Neutrophil (primary cell): ENCODE measurements at regions not wholly inside any gene's neighbourhood (a gene's known extent, or its start where the extent isn't known, plus 50 kb on each side); places are given as distances from the start of the nearest gene placed in this dataset.

Experiments used
- H3K27ac ChIP-seq: fragments of 200-600 bp; sonication (generic); 2 replicates; pipeline ENCODE4 v1.5.1; 2016; ENCODE audit warnings: mild to moderate bottlenecking, moderate library complexity
- H3K27me3 ChIP-seq: fragments of 200-600 bp; sonication (generic); 2 replicates; pipeline ENCODE4 v1.6.0; 2016; ENCODE audit warnings: mild to moderate bottlenecking
- H3K36me3 ChIP-seq: fragments of 200-600 bp; sonication (generic); 2 replicates; pipeline ENCODE4 v1.5.1; 2017
- H3K4me1 ChIP-seq, 2 experiments: fragments of 200-600 bp in 1 of 2; sonication (generic) in 1 of 2; 1 replicate in 1 of 2; 2 replicates in 1 of 2; pipeline versions ENCODE4 v1.5.1 to v1.6.1; 2013 to 2016; ENCODE audit warnings: low read depth in 1 of 2, low read length in 1 of 2, mild to moderate bottlenecking in 1 of 2, moderate library complexity in 1 of 2; ENCODE audit not compliant: control insufficient read depth in 1 of 2, insufficient read depth in 1 of 2
- H3K4me3 ChIP-seq, 2 experiments: fragments of 200-600 bp in 1 of 2; sonication (generic) in 1 of 2; 1 replicate in 1 of 2; 2 replicates in 1 of 2; pipeline ENCODE4 v1.5.1; 2013 to 2016; ENCODE audit warnings: low read depth in 1 of 2, low read length in 1 of 2, mild to moderate bottlenecking in 1 of 2, moderate library complexity in 1 of 2
- H3K9me3 ChIP-seq: fragments of 200-600 bp; sonication (generic); 2 replicates; pipeline ENCODE4 v1.5.1; 2016
- TF ChIP-seq, protein P1 (sequence below): fragments of 200-600 bp; sonication (generic); IDR thresholded peaks from 2 replicates; pipeline ENCODE4 v1.5.1; 2016; ENCODE audit warnings: antibody characterized with exemption

DNA sequence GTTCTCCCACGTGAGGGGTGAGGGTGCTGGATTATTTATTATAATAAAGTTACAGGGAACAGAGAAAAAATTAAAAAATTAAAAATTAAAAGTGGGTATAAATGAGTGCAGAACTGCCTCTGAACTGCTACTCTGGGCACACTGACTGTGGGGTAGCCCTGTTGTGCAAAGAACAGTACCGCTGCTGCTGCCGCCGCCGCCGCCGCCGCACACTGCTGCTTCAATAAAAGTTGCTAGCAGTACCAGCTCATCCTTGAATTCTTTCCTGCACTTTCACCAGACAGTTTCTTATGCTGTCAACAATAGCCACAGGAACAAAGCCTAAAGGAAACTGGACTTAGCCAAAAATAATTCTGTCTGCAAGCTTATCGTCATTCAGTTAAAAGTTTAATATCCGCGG lies 72.1 kb downstream of the GCC1 start:
- peaks cover 80% of the 10 kb centered on the region for H3K27me3 ChIP-seq
- no peaks in the 10 kb centered on the region for H3K4me1 ChIP-seq
- TF ChIP-seq, protein P1, sequence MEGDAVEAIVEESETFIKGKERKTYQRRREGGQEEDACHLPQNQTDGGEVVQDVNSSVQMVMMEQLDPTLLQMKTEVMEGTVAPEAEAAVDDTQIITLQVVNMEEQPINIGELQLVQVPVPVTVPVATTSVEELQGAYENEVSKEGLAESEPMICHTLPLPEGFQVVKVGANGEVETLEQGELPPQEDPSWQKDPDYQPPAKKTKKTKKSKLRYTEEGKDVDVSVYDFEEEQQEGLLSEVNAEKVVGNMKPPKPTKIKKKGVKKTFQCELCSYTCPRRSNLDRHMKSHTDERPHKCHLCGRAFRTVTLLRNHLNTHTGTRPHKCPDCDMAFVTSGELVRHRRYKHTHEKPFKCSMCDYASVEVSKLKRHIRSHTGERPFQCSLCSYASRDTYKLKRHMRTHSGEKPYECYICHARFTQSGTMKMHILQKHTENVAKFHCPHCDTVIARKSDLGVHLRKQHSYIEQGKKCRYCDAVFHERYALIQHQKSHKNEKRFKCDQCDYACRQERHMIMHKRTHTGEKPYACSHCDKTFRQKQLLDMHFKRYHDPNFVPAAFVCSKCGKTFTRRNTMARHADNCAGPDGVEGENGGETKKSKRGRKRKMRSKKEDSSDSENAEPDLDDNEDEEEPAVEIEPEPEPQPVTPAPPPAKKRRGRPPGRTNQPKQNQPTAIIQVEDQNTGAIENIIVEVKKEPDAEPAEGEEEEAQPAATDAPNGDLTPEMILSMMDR: no peak
- no peak overlapping the region for H3K4me3 ChIP-seq
- H3K36me3 ChIP-seq: no peaks in the 10 kb centered on the region
- H3K9me3 ChIP-seq: no peaks in the 10 kb centered on the region
- no peak overlapping the region for H3K27ac ChIP-seq

DNA sequence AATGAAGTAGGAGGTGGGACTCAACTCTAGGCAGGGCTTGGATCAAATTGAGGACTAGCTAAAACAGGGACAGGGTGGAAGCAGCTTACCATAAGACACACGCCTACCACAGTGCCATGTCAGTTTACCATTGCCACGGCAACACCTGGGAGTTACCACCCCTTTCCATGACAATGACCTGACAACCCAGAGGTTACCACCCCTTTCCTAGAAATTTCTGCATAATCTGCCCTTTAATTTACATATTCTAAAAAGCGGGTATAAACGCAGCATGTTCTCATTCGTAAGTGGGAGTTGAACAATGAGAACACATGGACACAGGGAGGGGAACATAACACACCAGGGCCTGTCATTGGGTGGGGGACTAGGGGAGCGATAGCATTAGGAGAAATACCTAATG lies 72.7 kb downstream of the GCC1 start:
- H3K9me3 ChIP-seq: no peaks in the 10 kb centered on the region
- H3K4me3 ChIP-seq: no peak overlapping the region
- no peaks in the 10 kb centered on the region for H3K36me3 ChIP-seq
- peaks cover 80% of the 10 kb centered on the region for H3K27me3 ChIP-seq
- H3K27ac ChIP-seq: no peak overlapping the region
- TF ChIP-seq, protein P1: no peak
- H3K4me1 ChIP-seq: no peaks in the 10 kb centered on the region

DNA sequence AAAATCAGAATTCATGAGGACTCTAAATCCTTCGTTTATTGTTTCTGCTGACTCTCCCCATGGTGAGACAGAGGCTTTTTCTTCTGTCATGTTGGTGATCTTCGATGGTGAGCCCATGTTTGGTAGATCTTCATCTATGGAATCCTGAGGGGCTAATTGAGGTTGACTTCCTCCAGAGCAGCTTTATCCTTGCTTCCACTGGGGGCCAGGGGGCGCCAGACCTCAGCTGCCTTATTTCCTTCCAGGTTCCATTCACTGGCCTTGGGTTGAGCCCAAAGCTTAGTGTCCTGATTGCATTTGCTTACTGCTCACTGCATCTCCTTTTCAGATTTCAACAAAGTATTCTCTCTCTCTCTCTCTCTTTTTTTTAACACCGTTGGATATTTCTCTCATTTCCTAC lies 80.7 kb downstream of the GCC1 start:
- Histone ChIP-seq H3K9me3 (no peaks in the 10 kb centered on the region), H3K4me3 (no peak overlapping the region), H3K36me3 (no peaks in the 10 kb centered on the region), H3K4me1 (no peaks in the 10 kb centered on the region), H3K27me3 (peaks cover 41% of the 10 kb centered on the region), H3K27ac (no peak overlapping the region)
- TF ChIP-seq, protein P1: no peak

DNA sequence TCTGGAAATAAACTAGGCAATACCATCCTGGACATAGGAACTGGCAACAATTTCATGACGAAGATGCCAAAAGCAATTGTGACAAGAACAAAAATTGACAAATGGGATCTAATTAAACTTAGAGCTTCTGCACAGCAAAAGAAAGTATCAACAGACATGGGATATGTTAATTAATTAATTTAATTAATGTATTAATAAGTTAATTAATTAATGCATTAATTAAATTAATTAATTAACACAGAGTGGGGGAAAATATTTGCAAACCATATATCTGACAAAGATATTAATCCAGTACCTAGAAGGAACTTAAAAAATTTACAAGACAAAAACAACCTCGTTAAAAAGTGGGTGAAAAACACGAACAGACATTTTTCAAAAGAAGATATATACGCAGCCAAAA lies 83.6 kb downstream of the GCC1 start:
- Histone ChIP-seq H3K27me3 (peaks cover 43% of the 10 kb centered on the region), H3K27ac (no peak overlapping the region), H3K9me3 (no peaks in the 10 kb centered on the region), H3K4me1 (no peaks in the 10 kb centered on the region), H3K36me3 (no peaks in the 10 kb centered on the region), H3K4me3 (no peak overlapping the region)
- TF ChIP-seq, protein P1: no peak

DNA sequence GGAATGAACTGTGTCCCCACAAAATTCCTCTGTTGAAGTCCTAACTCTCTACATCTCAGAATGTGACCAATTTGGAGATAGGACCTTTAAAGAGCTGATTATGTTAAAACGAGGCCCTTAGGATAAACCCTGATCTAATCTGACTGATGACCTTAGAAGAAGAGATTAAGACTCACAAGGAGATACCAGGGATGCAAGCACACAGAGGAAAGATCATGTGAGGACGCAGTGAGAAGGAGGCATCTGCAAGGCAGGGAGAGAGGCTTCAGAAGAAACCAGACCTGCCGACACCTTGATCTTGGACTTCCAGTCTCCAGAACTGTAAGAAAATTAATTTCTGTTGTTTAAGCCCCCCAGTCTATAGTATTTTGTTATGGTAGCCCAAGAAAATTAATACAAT lies 94.9 kb upstream of the ZNF800 start:
- TF ChIP-seq, protein P1: no peak

DNA sequence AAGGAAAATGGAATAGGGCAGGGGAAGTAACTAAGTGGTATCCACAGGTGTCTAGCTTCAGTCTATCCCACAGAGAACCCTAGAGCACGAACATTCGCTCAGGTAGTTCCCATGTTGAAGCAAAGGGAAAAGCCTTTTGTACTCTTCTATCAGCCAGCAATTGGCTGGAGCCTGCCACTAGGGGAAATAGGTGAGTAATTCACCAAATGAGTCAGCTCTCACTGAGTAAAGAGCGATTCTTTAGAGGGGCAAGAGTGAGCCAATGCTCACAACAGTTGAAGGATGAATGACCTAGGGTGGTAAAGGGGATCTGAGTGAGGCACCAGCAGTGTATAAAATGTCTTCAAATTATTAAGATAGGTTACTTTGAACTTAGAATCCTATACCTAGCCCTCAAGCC lies 94.1 kb upstream of the ZNF800 start:
- Histone ChIP-seq H3K4me1 (no peaks in the 10 kb centered on the region), H3K27ac (no peak overlapping the region), H3K4me3 (no peak overlapping the region), H3K9me3 (no peaks in the 10 kb centered on the region), H3K36me3 (no peaks in the 10 kb centered on the region), H3K27me3 (peaks cover 7% of the 10 kb centered on the region)
- TF ChIP-seq, protein P1: no peak

More for the DNA sequence above, 94.9 kb upstream of the ZNF800 start:
- Histone ChIP-seq H3K4me1 (no peaks in the 10 kb centered on the region), H3K4me3 (no peak overlapping the region), H3K27ac (no peak overlapping the region), H3K36me3 (no peaks in the 10 kb centered on the region), H3K9me3 (no peaks in the 10 kb centered on the region), H3K27me3 (peaks cover 8% of the 10 kb centered on the region)
